Liver (tissue), 7 donors: ENCODE measurements at regions not wholly inside any gene's neighbourhood (a gene's known extent, or its start where the extent isn't known, plus 50 kb on each side); places are given as distances from the start of the nearest gene placed in this dataset.
A peak's percentile ranks its signal among the peaks of the same experiment; 100 is the strongest.

ENCODE experiments used
- DNase-seq: peaks from one replicate; pipeline ENCODE4 v3.0.0-alpha.2; 2017; ENCODE audit warnings: low spot score
- H3K27ac ChIP-seq, 2 donors: one replicate each; pipeline ENCODE4 v1.7.0; 2013; ENCODE audit warnings: inconsistent platforms in 2 of 2, low read length in 2 of 2, control low read depth in 1 of 2, low read depth in 1 of 2, mild to moderate bottlenecking in 1 of 2
- H3K27me3 ChIP-seq, 4 donors: one replicate each; pipeline versions ENCODE4 v1.6.1 to v1.7.0; 2013; ENCODE audit warnings: low read length in 3 of 4, inconsistent platforms in 1 of 4, mild to moderate bottlenecking in 1 of 4, moderate library complexity in 1 of 4; ENCODE audit not compliant: control insufficient read depth in 4 of 4, insufficient read depth in 4 of 4
- H3K36me3 ChIP-seq, 4 donors: one replicate each; pipeline versions ENCODE4 v1.6.1 to v1.7.0; 2013; ENCODE audit warnings: low read length in 3 of 4, mild to moderate bottlenecking in 3 of 4, low read depth in 1 of 4, moderate library complexity in 1 of 4; ENCODE audit not compliant: control insufficient read depth in 4 of 4, insufficient read depth in 3 of 4
- H3K4me1 ChIP-seq, 4 donors: one replicate each; pipeline versions ENCODE4 v1.6.1 to v1.7.0; 2013; ENCODE audit warnings: low read length in 3 of 4, mild to moderate bottlenecking in 3 of 4, moderate library complexity in 1 of 4; ENCODE audit not compliant: control insufficient read depth in 4 of 4, insufficient read depth in 4 of 4
- H3K4me3 ChIP-seq, 3 donors: one replicate each; pipeline versions ENCODE4 v1.6.1 to v1.7.0; 2013; ENCODE audit warnings: low read length in 3 of 3, control low read depth in 1 of 3, low read depth in 1 of 3, mild to moderate bottlenecking in 1 of 3
- H3K9ac ChIP-seq, 2 donors: one replicate each; pipeline ENCODE4 v1.7.0; 2013; ENCODE audit warnings: low read length in 2 of 2, mild to moderate bottlenecking in 2 of 2, moderate library complexity in 2 of 2, control low read depth in 1 of 2, low read depth in 1 of 2
- H3K9me3 ChIP-seq, 4 donors: one replicate each; pipeline versions ENCODE4 v1.6.1 to v1.7.0; 2013; ENCODE audit warnings: low read length in 3 of 4; ENCODE audit not compliant: control insufficient read depth in 4 of 4
- ATF3 ChIP-seq: IDR thresholded peaks from 2 replicates; pipeline ENCODE4 v1.6.1; 2016; ENCODE audit warnings: antibody characterized with exemption
- EGR1 ChIP-seq, 2 donors: IDR thresholded peaks; 2 replicates each; pipeline ENCODE4 v1.6.1; 2016 to 2018; ENCODE audit warnings: antibody characterized with exemption in 2 of 2, low read depth in 2 of 2
- FOXA1 ChIP-seq: IDR thresholded peaks from 2 replicates; pipeline ENCODE4 v1.6.1; 2016; ENCODE audit warnings: antibody characterized with exemption
- GABPA ChIP-seq, 2 donors: IDR thresholded peaks in 1 of 2; conservative IDR thresholded peaks in 1 of 2; 2 replicates each; pipeline ENCODE4 v1.6.1; 2016; ENCODE audit warnings: antibody characterized with exemption in 2 of 2, mild to moderate bottlenecking in 1 of 2, moderate library complexity in 1 of 2
- HNF4A ChIP-seq, 2 donors: conservative IDR thresholded peaks; 2 replicates each; pipeline ENCODE4 v1.6.1; 2016; ENCODE audit warnings: antibody characterized with exemption in 2 of 2, mild to moderate bottlenecking in 2 of 2
- MAX ChIP-seq: IDR thresholded peaks from 2 replicates; pipeline ENCODE4 v1.6.1; 2016; ENCODE audit warnings: antibody characterized with exemption
- NR2F2 ChIP-seq: IDR thresholded peaks from 2 replicates; pipeline ENCODE4 v1.6.1; 2016; ENCODE audit warnings: antibody characterized with exemption
- RAD21 ChIP-seq, 2 donors: IDR thresholded peaks; 2 replicates each; pipeline ENCODE4 v1.6.1; 2016; ENCODE audit warnings: antibody characterized with exemption in 2 of 2, mild to moderate bottlenecking in 2 of 2
- RXRA ChIP-seq, 2 donors: IDR thresholded peaks; 2 replicates each; pipeline ENCODE4 v1.6.1; 2017 to 2018; ENCODE audit warnings: antibody characterized with exemption in 2 of 2, mild to moderate bottlenecking in 1 of 2
- TAF1 ChIP-seq: conservative IDR thresholded peaks from 2 replicates; pipeline ENCODE4 v1.6.1; 2016; ENCODE audit warnings: antibody characterized with exemption, mild to moderate bottlenecking
- WGBS: extraction: QIAGEN DNeasy Blood & Tissue Kit; methylation state at CpG from one replicate; pipeline ENCODE4 v1.1.7; 2013; 5-methylcytosine and 5-hydroxymethylcytosine counted together
- donor health status: healthy.
- donor health status: healthy.
- donor health status: healthy.
- donor health status: healthy.

- DNase-seq, result no peak
- WGBS, result 67% methylated on average over 7 of the region's 7 CpGs
- Histone ChIP-seq H3K4me3 (no peak overlapping the region), H3K27me3 (no peaks in the 10 kb centered on the region), H3K27ac (no peak overlapping the region), H3K9me3 (no peaks in the 10 kb centered on the region), H3K36me3 (no peaks in the 10 kb centered on the region), H3K9ac (no peak overlapping the region), H3K4me1 (peaks cover 1 to 21% (median 10%) of the 10 kb centered on the region in 4 donors)
- no peak for TF ChIP-seq EGR1 (IDR thresholded peaks at IDR 0.05; ENCODE audit: low read depth in 2 of 2)
- peak in 1 of 2 donors; percentile 27 for TF ChIP-seq RAD21 (IDR thresholded peaks at IDR 0.05)
- TF ChIP-seq HNF4A (conservative IDR thresholded peaks at IDR 0.05), result peak in 1 of 2 donors; percentile 5
- TF ChIP-seq RXRA (IDR thresholded peaks at IDR 0.05), result no peak
Observed at GRCh38 chr13:73970421-73971055, 163.7 kb downstream of the KLF12 start.

GRCh38 chr13:73967397-73968165 lies 166.6 kb downstream of the KLF12 start:
- Histone ChIP-seq H3K4me1 (peaks cover 0 to 18% (median 7%) of the 10 kb centered on the region in 4 donors), H3K27ac (no peak overlapping the region), H3K4me3 (no peak overlapping the region), H3K27me3 (no peaks in the 10 kb centered on the region), H3K9me3 (no peaks in the 10 kb centered on the region), H3K36me3 (no peaks in the 10 kb centered on the region), H3K9ac (no peak overlapping the region)
- 94% methylated on average over 5 of the region's 5 CpGs for WGBS
- no peak for DNase-seq
- TF ChIP-seq TAF1 (no peak), ATF3 (no peak), RXRA (IDR thresholded peaks at IDR 0.05) (no peak), MAX (no peak), FOXA1 (no peak), EGR1 (IDR thresholded peaks at IDR 0.05; ENCODE audit: low read depth in 2 of 2) (no peak)

- Histone ChIP-seq H3K36me3 (no peaks in the 10 kb centered on the region), H3K4me3 (no peak overlapping the region), H3K27me3 (no peaks in the 10 kb centered on the region), H3K9me3 (no peaks in the 10 kb centered on the region), H3K27ac (no peak overlapping the region), H3K9ac (no peak overlapping the region), H3K4me1 (peaks cover 0 to 7% (median 3%) of the 10 kb centered on the region in 4 donors)
- TF ChIP-seq GABPA (IDR thresholded peaks at IDR 0.05 in 1 of 2, conservative IDR thresholded peaks at IDR 0.05 in 1 of 2), result no peak
- TF ChIP-seq MAX, result no peak
- TF ChIP-seq NR2F2, result peak; percentile 67
- DNase-seq, result no peak
Observed at GRCh38 chr13:73966331-73966730, 167.9 kb downstream of the KLF12 start.

- TF ChIP-seq FOXA1 (no peak), HNF4A (conservative IDR thresholded peaks at IDR 0.05) (peak in 1 of 2 donors; percentile 34)
- no peak overlapping the region for H3K9ac ChIP-seq
- H3K4me1 ChIP-seq, result no peaks in the 10 kb centered on the region
- H3K9me3 ChIP-seq, result no peaks in the 10 kb centered on the region
- H3K27ac ChIP-seq, result no peak overlapping the region
- WGBS, result 54% methylated on average over 5 of the region's 5 CpGs
- no peak for DNase-seq
- H3K36me3 ChIP-seq, result no peaks in the 10 kb centered on the region
- H3K4me3 ChIP-seq, result no peak overlapping the region
- no peaks in the 10 kb centered on the region for H3K27me3 ChIP-seq
Observed at GRCh38 chr13:73962284-73962683, 171.9 kb downstream of the KLF12 start.
